Thoracic aorta (tissue), 2 donors: ENCODE measurements at regions not wholly inside any gene's neighbourhood (a gene's known extent, or its start where the extent isn't known, plus 50 kb on each side); places are given as distances from the start of the nearest gene placed in this dataset.

ENCODE experiments used
- ATAC-seq: fragments of 150-250 bp; one replicate; pipeline ENCODE4 v1.8.0; 2017; ENCODE audit warnings: low read depth; ENCODE audit not compliant: insufficient number of reproducible peaks, low FRiP score
- DNase-seq: peaks from one replicate; pipeline ENCODE4 v3.0.0-alpha.2; 2020; ENCODE audit warnings: low spot score
- H3K27ac ChIP-seq, 2 donors: fragments of 200-600 bp; sonication (generic); 1 replicate in 1 of 2; 2 replicates in 1 of 2; pipeline ENCODE4 v1.5.1; 2016; ENCODE audit warnings: mild to moderate bottlenecking in 2 of 2, moderate library complexity in 2 of 2
- H3K27me3 ChIP-seq: fragments of 200-600 bp; sonication (generic); replicated peaks from 2 replicates; pipeline ENCODE4 v1.6.0; 2016; ENCODE audit warnings: mild to moderate bottlenecking; ENCODE audit not compliant: insufficient read depth
- H3K36me3 ChIP-seq: fragments of 200-600 bp; sonication (generic); one replicate; pipeline ENCODE4 v1.5.1; 2016
- H3K4me1 ChIP-seq, 2 donors: fragments of 200-600 bp; sonication (generic); 1 replicate in 1 of 2; 2 replicates in 1 of 2; pipeline versions ENCODE4 v1.5.1 to v1.6.0; 2016; ENCODE audit warnings: low read depth in 2 of 2, mild to moderate bottlenecking in 1 of 2; ENCODE audit not compliant: control insufficient read depth in 1 of 2
- H3K4me3 ChIP-seq: fragments of 200-600 bp; sonication (generic); 2 replicates; pipeline ENCODE4 v1.5.1; 2016; ENCODE audit warnings: mild to moderate bottlenecking
- H3K9me3 ChIP-seq: fragments of 200-600 bp; sonication (generic); 2 replicates; pipeline ENCODE4 v1.5.1; 2016
- CTCF ChIP-seq: fragments of 200-600 bp; sonication (generic); IDR thresholded peaks from one replicate; pipeline ENCODE4 v1.5.1; 2019; ENCODE audit warnings: antibody characterized with exemption

GRCh38 chr6:82704045-82704444, 340.4 kb downstream of the TPBG start:
- Histone ChIP-seq H3K36me3 (no peaks in the 10 kb centered on the region), H3K4me1 (no peaks in the 10 kb centered on the region), H3K9me3 (no peaks in the 10 kb centered on the region), H3K27me3 (no peaks in the 10 kb centered on the region), H3K27ac (no peak overlapping the region), H3K4me3 (no peak overlapping the region)
- no peak for TF ChIP-seq CTCF
- ATAC-seq (no peak), DNase-seq (no peak)

GRCh38 chr6:82705579-82705978, 342.0 kb downstream of the TPBG start:
- no peak overlapping the region for H3K27ac ChIP-seq
- no peaks in the 10 kb centered on the region for H3K9me3 ChIP-seq
- no peaks in the 10 kb centered on the region for H3K4me1 ChIP-seq
- H3K4me3 ChIP-seq = no peak overlapping the region
- TF ChIP-seq CTCF = no peak
- H3K27me3 ChIP-seq = no peaks in the 10 kb centered on the region
- H3K36me3 ChIP-seq = no peaks in the 10 kb centered on the region
- no peak for DNase-seq
- ATAC-seq = no peak

DNA sequence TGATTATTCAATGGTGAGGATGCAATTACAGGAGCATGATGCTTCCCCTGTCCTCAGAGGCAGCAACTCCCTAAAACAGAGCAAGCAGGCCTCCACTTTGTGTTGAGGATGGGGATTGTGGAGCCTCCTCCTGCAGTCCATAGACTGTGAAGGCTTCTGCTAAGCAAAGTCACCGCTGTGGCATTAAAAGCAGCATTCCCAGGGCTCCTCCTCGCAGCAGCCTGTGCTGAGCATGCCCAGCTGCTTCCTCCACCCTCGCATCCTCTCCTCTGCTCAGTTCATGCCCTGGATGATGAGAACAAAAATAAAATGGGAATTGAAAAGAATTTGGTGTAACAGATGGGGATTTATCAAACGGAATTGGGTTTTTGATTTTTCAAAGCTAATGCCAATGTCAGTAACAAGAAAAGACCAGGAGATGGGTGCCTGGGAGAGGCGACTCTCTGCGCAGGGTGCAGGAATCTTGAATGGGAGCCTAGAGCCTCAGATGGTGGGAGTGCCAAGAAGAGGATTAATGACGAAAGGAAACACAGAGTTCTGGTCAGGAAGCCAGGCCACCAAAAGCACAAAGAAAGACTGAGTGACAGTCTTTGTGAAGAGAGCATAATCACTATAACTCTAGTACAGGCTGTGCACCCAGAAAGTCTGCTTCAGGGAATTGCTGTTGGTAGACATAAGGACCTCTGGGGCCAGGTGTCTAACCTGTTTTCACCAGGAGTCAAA, 347.6 kb downstream of the TPBG start:
- Histone ChIP-seq H3K4me3 (no peak overlapping the region), H3K27ac (no peak overlapping the region), H3K27me3 (no peaks in the 10 kb centered on the region), H3K9me3 (no peaks in the 10 kb centered on the region), H3K4me1 (no peaks in the 10 kb centered on the region), H3K36me3 (no peaks in the 10 kb centered on the region)
- DNase-seq (no peak), ATAC-seq (no peak)
- TF ChIP-seq CTCF = no peak

DNA sequence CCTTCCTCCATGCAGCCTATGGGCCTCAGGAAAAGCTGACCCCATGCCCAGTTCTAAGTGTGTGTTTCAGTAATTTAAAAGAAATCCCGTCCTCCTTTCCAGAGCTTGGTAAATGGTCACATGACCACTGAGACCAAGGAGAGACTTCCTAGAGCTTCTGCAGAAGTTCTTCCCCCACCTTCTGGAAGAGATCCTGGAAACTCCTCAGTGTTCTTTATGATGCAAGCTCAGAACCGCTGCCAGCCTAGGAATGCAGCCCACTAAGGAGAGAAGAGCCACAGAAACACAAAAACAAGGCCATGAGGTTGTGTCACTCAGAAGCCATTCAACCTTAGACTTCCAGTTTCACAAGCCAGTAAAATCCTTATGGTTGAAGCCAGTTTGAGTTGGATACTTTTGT, 348.4 kb downstream of the TPBG start:
- DNase-seq = no peak
- Histone ChIP-seq H3K4me1 (no peaks in the 10 kb centered on the region), H3K27ac (no peak overlapping the region), H3K27me3 (no peaks in the 10 kb centered on the region), H3K9me3 (no peaks in the 10 kb centered on the region), H3K36me3 (no peaks in the 10 kb centered on the region), H3K4me3 (no peak overlapping the region)
- ATAC-seq = no peak
- no peak for TF ChIP-seq CTCF

DNA sequence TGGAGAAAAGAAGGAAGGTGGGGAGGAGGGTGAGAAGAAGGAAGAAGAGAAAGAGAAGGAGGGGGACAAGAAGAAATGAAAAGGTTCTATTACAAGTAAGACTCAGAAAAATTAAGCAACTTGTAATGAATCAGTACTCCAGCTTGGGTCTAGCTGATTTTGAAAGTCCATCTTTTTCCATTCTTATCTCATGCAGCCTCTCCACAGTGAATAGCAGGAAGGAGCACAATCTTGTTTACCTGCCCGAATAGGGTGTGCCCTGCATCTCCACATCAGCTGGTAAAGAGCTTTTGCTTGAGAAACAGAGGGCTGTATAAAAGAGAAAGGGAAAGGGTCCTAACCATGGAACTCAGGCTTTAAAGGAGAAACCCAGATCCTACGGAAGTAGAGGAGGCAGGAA, 348.8 kb downstream of the TPBG start:
- no peaks in the 10 kb centered on the region for H3K9me3 ChIP-seq
- DNase-seq = no peak
- H3K27ac ChIP-seq = no peak overlapping the region
- no peaks in the 10 kb centered on the region for H3K36me3 ChIP-seq
- no peak for ATAC-seq
- no peaks in the 10 kb centered on the region for H3K4me1 ChIP-seq
- TF ChIP-seq CTCF = no peak
- no peaks in the 10 kb centered on the region for H3K27me3 ChIP-seq
- no peak overlapping the region for H3K4me3 ChIP-seq
